Esophagus squamous epithelium (tissue), 5 donors: ENCODE measurements at regions not wholly inside any gene's neighbourhood (a gene's known extent, or its start where the extent isn't known, plus 50 kb on each side); places are given as distances from the start of the nearest gene placed in this dataset.

Experiments used
- DNase-seq: peaks from one replicate; lab custom pipeline; 2025; lab: John Stamatoyannopoulos, UW
- H3K27ac ChIP-seq, 4 donors: fragments of 200-600 bp; sonication (generic); one replicate each; pipeline ENCODE4 v1.5.1; 2016 to 2019; ENCODE audit warnings: mild to moderate bottlenecking in 1 of 4
- H3K27me3 ChIP-seq, 4 donors: fragments of 200-600 bp; sonication (generic); 1 replicate in 3 of 4; 2 replicates in 1 of 4; pipeline versions ENCODE4 v1.5.1 to v1.6.0; 2017 to 2021; ENCODE audit warnings: antibody characterized with exemption in 1 of 4
- H3K36me3 ChIP-seq, 3 donors: fragments of 200-600 bp; sonication (generic); one replicate each; pipeline ENCODE4 v1.5.1; 2016 to 2019
- H3K4me1 ChIP-seq, 3 donors: fragments of 200-600 bp; sonication (generic); one replicate each; pipeline ENCODE4 v1.5.1; 2017 to 2019
- H3K4me3 ChIP-seq, 4 donors: fragments of 200-600 bp; sonication (generic); 1 replicate in 3 of 4; 2 replicates in 1 of 4; pipeline ENCODE4 v1.5.1; 2016 to 2019; ENCODE audit warnings: mild to moderate bottlenecking in 2 of 4, moderate library complexity in 1 of 4
- H3K9me3 ChIP-seq, 3 donors: fragments of 200-600 bp; sonication (generic); one replicate each; pipeline ENCODE4 v1.5.1; 2016 to 2019
- CTCF ChIP-seq, 6 experiments: fragments of 450-650 bp in 4 of 6; fragments of 200-600 bp in 2 of 6; sonication (generic) in 2 of 6; IDR thresholded peaks; one replicate each; pipeline ENCODE4 v1.5.1; 2016 to 2019; ENCODE audit warnings: antibody characterized with exemption in 6 of 6, mild to moderate bottlenecking in 4 of 6, moderate library complexity in 4 of 6
- POLR2A ChIP-seq, 4 donors: fragments of 450-650 bp; IDR thresholded peaks; one replicate each; pipeline ENCODE4 v1.6.1; 2017; ENCODE audit warnings: antibody characterized with exemption in 4 of 4, mild to moderate bottlenecking in 4 of 4, moderate library complexity in 3 of 4
- WGBS, 2 donors: methylation state at CpG; one replicate each; pipeline ENCODE4 v1.1.5; 2018; 5-methylcytosine and 5-hydroxymethylcytosine counted together
- intact Hi-C: fragments of 100-400 bp; cut with DNase I; formaldehyde crosslinking; loops from one replicate; pipeline ENCODE4 v1.15.0; 2022
- donor health status: DM: yes; HTN: yes; CAD: no.

GRCh38 chr2:164203131-164203530, 418.2 kb downstream of the GRB14 start:
- no peak for TF ChIP-seq POLR2A (IDR thresholded peaks at IDR 0.05)
- TF ChIP-seq CTCF (IDR thresholded peaks at IDR 0.05), result no peak
- DNase-seq, result no peak
- Histone ChIP-seq H3K36me3 (no peaks in the 10 kb centered on the region), H3K4me3 (no peak overlapping the region), H3K4me1 (no peaks in the 10 kb centered on the region), H3K27me3 (no peaks in the 10 kb centered on the region), H3K9me3 (no peaks in the 10 kb centered on the region), H3K27ac (no peak overlapping the region)
- 59 to 83% methylated on average over 3 of the region's 3 CpGs for WGBS, 2 donors
- intact Hi-C loops, result no loop called here

- intact Hi-C loops, result no loop called here
- Histone ChIP-seq H3K9me3 (no peaks in the 10 kb centered on the region), H3K27ac (no peak overlapping the region), H3K4me3 (no peak overlapping the region), H3K27me3 (no peaks in the 10 kb centered on the region), H3K4me1 (no peaks in the 10 kb centered on the region), H3K36me3 (no peaks in the 10 kb centered on the region)
- no peak for DNase-seq
- WGBS, 2 donors, result 30 to 72% methylated on average over 1 of the region's 1 CpG
- TF ChIP-seq POLR2A (IDR thresholded peaks at IDR 0.05), result no peak
- TF ChIP-seq CTCF (IDR thresholded peaks at IDR 0.05), result no peak
Observed at GRCh38 chr2:164198256-164198655, 423.0 kb downstream of the GRB14 start.

- WGBS, 2 donors, result 38% methylated on average over 4 of the region's 4 CpGs
- H3K4me3 ChIP-seq, result no peak overlapping the region
- no peak for TF ChIP-seq CTCF (IDR thresholded peaks at IDR 0.05)
- no peak for TF ChIP-seq POLR2A (IDR thresholded peaks at IDR 0.05)
- DNase-seq, result no peak
- no peaks in the 10 kb centered on the region for H3K4me1 ChIP-seq
- H3K36me3 ChIP-seq, result no peaks in the 10 kb centered on the region
- no peaks in the 10 kb centered on the region for H3K27me3 ChIP-seq
- no peak overlapping the region for H3K27ac ChIP-seq
- intact Hi-C loops, result no loop called here
- H3K9me3 ChIP-seq, result no peaks in the 10 kb centered on the region
Observed at GRCh38 chr2:164190700-164191099, 430.6 kb downstream of the GRB14 start.

GRCh38 chr2:164189851-164190250, 431.4 kb downstream of the GRB14 start:
- TF ChIP-seq CTCF (IDR thresholded peaks at IDR 0.05) (no peak), POLR2A (IDR thresholded peaks at IDR 0.05) (no peak)
- Histone ChIP-seq H3K4me1 (no peaks in the 10 kb centered on the region), H3K36me3 (no peaks in the 10 kb centered on the region), H3K9me3 (no peaks in the 10 kb centered on the region), H3K27me3 (no peaks in the 10 kb centered on the region), H3K27ac (no peak overlapping the region), H3K4me3 (no peak overlapping the region)
- WGBS, 2 donors, result 59 to 96% methylated on average over 2 of the region's 2 CpGs
- intact Hi-C loops, result no loop called here
- DNase-seq, result no peak

GRCh38 chr2:164187121-164187520, 434.2 kb downstream of the GRB14 start:
- H3K9me3 ChIP-seq, result no peaks in the 10 kb centered on the region
- TF ChIP-seq POLR2A (IDR thresholded peaks at IDR 0.05) (no peak), CTCF (IDR thresholded peaks at IDR 0.05) (no peak)
- H3K4me3 ChIP-seq, result no peak overlapping the region
- no peaks in the 10 kb centered on the region for H3K27me3 ChIP-seq
- no peaks in the 10 kb centered on the region for H3K4me1 ChIP-seq
- intact Hi-C loops, result no loop called here
- 63 to 76% methylated on average over 4 of the region's 4 CpGs for WGBS, 2 donors
- H3K27ac ChIP-seq, result no peak overlapping the region
- no peak for DNase-seq
- H3K36me3 ChIP-seq, result no peaks in the 10 kb centered on the region
